SJSA1 (cell line): ENCODE measurements at regions not wholly inside any gene's neighbourhood (a gene's known extent, or its start where the extent isn't known, plus 50 kb on each side); places are given as distances from the start of the nearest gene placed in this dataset.
"Not testable (repeated sequence)": the region's sequence is repeated elsewhere in the genome, so short reads cannot be mapped to it uniquely, and the experiment has no call there.

Experiments used
- DNase-seq, 2 experiments: peaks; one replicate each; pipeline ENCODE4 v3.0.0-alpha.2; 2015 to 2020; ENCODE audit warnings: low spot score in 2 of 2, low read depth in 1 of 2
- H3K27ac ChIP-seq: fragments of 250-450 bp; sonication (Bioruptor Pico); 2 replicates; pipeline ENCODE4 v1.5.1; 2020; ENCODE audit warnings: mild to moderate bottlenecking, moderate library complexity
- H3K27me3 ChIP-seq: fragments of 250-450 bp; sonication (Bioruptor Pico); replicated peaks from 2 replicates; pipeline ENCODE4 v1.5.1; 2020; ENCODE audit warnings: mild to moderate bottlenecking, moderate library complexity
- H3K36me3 ChIP-seq: fragments of 250-450 bp; sonication (Bioruptor Pico); 2 replicates; pipeline ENCODE4 v1.5.1; 2020; ENCODE audit warnings: mild to moderate bottlenecking
- H3K4me1 ChIP-seq: fragments of 250-450 bp; sonication (Bioruptor Pico); replicated peaks from 2 replicates; pipeline ENCODE4 v1.6.1; 2021; ENCODE audit warnings: mild to moderate bottlenecking
- H3K4me3 ChIP-seq: fragments of 250-450 bp; sonication (Bioruptor Pico); 2 replicates; pipeline ENCODE4 v1.5.1; 2020; ENCODE audit warnings: mild to moderate bottlenecking
- H3K9me3 ChIP-seq: fragments of 250-450 bp; sonication (Bioruptor Pico); replicated peaks from 2 replicates; pipeline ENCODE4 v1.5.1; 2020; ENCODE audit warnings: mild to moderate bottlenecking

DNA sequence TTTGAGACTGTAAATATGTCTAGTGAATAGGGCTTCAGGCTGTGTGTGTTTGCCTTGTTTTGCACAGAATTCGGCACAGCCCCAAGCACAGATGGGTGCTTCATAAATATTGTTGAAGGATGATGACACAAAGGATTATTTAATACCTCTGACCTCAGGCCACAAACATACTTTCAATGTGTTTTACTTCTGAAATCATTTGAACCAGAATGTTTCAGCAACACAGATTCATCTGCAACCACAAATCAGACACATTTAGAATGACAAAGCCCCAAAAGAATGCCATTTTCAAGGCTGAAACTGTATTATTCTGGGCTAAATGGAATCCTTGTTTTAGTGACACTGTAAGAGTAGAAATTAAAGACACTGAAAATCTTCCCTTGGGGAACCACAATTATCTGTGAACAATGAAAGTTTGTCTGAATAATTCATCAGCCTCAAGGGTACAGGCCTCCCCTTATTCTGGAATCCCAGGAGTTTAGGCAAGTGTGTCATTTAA is 93.7 kb downstream of the FOXD4L6 start:
- not testable (repeated sequence) for H3K4me1 ChIP-seq, H3K36me3 ChIP-seq, H3K9me3 ChIP-seq, H3K27me3 ChIP-seq, H3K4me3 ChIP-seq
- peak in 1 of 2 experiments; percentile 44 for DNase-seq
- peak overlapping the region; percentile 54 for H3K27ac ChIP-seq

DNA sequence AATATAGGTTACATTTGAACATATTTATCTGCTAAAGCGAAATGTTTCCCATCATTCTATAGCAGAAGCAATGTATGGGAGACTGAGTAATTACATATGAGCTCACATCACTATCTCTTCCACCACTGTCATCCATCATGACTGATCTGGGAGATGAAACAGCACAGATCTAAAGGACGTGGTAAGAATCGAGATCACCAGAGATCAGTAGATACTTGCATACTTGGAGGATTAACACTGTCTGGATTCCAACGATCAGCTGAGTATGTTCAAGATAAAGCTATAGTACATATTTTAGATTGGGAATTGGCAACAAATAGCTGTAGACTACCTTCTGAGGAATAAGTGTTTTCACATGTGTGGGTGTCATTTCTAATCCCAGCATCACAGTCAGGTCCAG is 94.6 kb downstream of the FOXD4L6 start:
- H3K4me1 ChIP-seq, H3K27ac ChIP-seq, DNase-seq, H3K9me3 ChIP-seq, H3K36me3 ChIP-seq, H3K27me3 ChIP-seq, H3K4me3 ChIP-seq: not testable (repeated sequence)

- not testable (repeated sequence) for H3K4me1 ChIP-seq, H3K36me3 ChIP-seq, H3K9me3 ChIP-seq, DNase-seq, H3K27me3 ChIP-seq, H3K4me3 ChIP-seq, H3K27ac ChIP-seq
These were observed 95.1 kb downstream of the FOXD4L6 start for GRCh38 chr9:41033360-41033759.

GRCh38 chr9:41026912-41027676 is 101.4 kb downstream of the FOXD4L6 start:
- not testable (repeated sequence) for H3K9me3 ChIP-seq, H3K27me3 ChIP-seq, H3K36me3 ChIP-seq, H3K27ac ChIP-seq, DNase-seq, H3K4me1 ChIP-seq, H3K4me3 ChIP-seq

- H3K4me3 ChIP-seq, DNase-seq, H3K27me3 ChIP-seq, H3K4me1 ChIP-seq, H3K36me3 ChIP-seq, H3K9me3 ChIP-seq, H3K27ac ChIP-seq: not testable (repeated sequence)
These were observed 106.1 kb downstream of the FOXD4L6 start for GRCh38 chr9:41022365-41022764.

- H3K9me3 ChIP-seq, H3K4me1 ChIP-seq, H3K4me3 ChIP-seq, DNase-seq, H3K27ac ChIP-seq, H3K27me3 ChIP-seq, H3K36me3 ChIP-seq: not testable (repeated sequence)
These were observed 108.5 kb downstream of the FOXD4L6 start for GRCh38 chr9:41019858-41020562.

DNA sequence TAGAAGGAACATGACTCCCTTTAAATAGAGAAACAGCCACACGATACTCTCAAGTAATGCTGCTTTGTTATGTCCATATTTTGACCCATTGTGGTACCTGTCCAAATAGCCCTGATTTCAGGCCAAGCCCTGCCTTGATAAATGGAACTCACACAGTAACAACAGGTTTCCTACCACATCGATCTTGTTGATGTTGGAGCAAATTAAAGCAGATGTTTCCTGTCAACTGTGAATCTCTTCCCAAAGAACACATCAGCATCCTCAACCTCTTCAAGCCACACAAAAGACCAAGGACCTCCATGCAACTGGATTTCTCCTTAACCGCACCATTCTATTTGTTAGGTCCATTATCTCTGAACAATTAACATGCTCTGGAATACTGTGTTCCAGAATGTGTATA is 109.5 kb downstream of the FOXD4L6 start:
- H3K27me3 ChIP-seq, H3K9me3 ChIP-seq, H3K36me3 ChIP-seq, H3K27ac ChIP-seq, DNase-seq, H3K4me1 ChIP-seq, H3K4me3 ChIP-seq: not testable (repeated sequence)

DNA sequence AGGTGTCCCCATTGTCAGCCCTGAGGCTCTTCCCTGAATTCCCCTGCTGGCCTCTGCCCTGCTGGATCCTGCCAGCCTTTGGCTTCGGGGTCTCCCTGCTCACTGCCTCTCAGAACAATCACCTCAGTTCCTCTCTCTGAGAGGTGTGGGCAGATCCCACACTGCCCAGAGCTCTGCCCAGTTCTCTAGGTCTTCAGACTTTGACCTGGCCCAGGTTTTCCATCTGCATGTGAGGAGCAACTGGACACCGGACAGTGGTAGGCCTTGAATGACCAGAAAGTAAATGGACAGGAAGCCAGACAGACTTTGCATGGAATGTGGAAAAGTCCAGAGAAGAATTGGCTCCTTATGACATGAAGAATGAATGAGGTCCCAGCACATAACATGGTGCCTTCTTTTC is 111.8 kb downstream of the FOXD4L6 start:
- H3K27ac ChIP-seq, H3K4me3 ChIP-seq, H3K9me3 ChIP-seq, H3K27me3 ChIP-seq, H3K36me3 ChIP-seq, DNase-seq, H3K4me1 ChIP-seq: not testable (repeated sequence)

DNA sequence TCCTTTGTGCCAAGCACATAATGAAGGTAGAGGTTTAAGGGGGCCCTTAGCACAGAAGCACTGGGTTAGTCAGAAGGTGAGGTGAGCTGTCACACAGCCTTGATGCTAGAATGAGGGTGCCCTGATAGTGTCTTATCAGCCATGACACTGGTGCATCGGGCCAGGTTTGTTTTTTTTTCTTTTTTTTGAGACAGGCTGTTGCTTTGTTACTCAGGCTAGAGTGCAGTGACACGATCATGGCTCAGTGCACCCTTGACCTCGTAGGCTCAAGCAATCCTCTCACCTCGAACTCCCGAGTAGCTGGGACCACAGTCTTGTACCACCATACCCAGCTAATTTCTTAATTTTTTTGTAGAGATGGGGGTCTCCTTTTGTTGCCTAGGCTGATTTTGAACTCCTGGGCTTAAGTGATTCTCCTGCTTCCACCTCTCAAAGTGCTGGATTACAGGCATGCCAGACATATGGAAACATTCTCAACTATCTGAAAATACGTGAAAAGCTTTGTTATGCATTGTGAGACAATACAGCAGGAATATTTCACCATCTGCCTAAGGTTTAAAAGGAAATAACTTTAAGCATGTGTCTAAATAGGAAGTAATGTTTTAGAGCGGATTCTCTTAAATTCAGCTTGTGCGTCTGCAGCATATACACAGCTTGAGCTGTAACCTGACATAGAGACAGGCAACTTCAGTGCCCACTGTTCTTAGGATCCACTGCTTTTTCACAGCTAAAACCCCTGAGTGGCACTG is 128.4 kb downstream of the FOXD4L6 start:
- DNase-seq, H3K4me1 ChIP-seq, H3K4me3 ChIP-seq, H3K36me3 ChIP-seq, H3K27ac ChIP-seq, H3K9me3 ChIP-seq, H3K27me3 ChIP-seq: not testable (repeated sequence)

DNA sequence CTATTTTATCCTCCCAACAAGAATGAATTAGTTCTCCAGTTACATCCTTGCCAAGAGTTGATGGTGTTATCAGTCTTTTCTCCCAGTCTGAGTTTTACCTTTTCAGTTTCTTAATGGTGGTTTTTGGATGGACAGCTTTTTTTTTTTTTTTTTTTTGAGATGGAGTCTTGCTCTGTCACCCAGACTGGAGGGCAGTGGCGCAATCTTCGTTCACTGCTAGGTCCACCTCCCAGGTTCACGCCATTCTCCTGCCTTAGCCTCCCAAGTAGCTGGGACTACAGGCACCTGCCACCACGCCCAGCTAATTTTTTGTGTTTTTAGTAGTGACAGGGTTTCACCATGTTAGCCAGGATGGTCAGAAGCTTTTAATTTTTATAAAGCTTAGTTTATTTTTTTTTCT is 133.0 kb downstream of the FOXD4L6 start:
- H3K4me1 ChIP-seq, H3K9me3 ChIP-seq, H3K36me3 ChIP-seq, H3K27ac ChIP-seq, H3K27me3 ChIP-seq, H3K4me3 ChIP-seq, DNase-seq: not testable (repeated sequence)

- H3K36me3 ChIP-seq, H3K27me3 ChIP-seq, H3K9me3 ChIP-seq, H3K4me1 ChIP-seq, DNase-seq, H3K4me3 ChIP-seq, H3K27ac ChIP-seq: not testable (repeated sequence)
These were observed 134.6 kb downstream of the FOXD4L6 start for GRCh38 chr9:40993842-40994241.

DNA sequence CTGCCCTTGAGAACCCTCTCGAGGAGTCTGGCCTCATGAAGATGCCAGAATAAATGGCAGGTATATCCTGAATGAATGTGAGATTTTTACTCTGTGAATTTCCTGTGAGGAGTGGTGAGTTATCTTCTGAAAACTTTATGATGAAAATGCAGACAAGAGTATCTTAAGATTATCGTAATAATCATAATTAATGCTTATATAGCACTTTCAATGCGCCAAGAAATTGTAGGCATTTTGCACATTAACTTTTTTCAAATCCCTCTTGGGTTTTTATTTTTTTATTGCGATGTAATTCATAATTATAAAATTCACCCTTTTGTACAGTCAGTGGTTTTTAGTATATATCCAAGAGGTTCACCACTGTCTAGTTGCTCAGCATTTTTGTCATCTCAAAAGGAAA is 135.1 kb downstream of the FOXD4L6 start:
- H3K4me3 ChIP-seq, H3K27me3 ChIP-seq, H3K27ac ChIP-seq, H3K36me3 ChIP-seq, H3K9me3 ChIP-seq, H3K4me1 ChIP-seq, DNase-seq: not testable (repeated sequence)

DNA sequence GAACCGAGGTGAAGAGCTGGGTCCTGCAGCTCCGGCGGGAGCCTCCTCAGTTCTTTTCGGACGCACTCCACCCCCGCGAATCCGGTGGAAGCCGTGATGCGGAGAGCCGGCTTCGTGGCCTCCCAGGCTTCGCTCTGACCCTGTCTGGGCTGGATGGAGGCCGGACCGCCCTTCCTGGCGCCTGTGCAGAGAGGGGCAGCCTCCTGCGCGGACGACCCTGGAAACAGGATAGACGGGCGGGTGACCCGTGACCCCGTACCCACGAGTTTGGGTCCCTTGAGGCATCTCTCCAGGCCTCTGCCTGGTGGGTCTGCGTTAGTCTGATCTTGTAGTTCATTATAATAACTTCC is 136.0 kb downstream of the FOXD4L6 start:
- not testable (repeated sequence) for H3K36me3 ChIP-seq, H3K4me1 ChIP-seq, H3K27me3 ChIP-seq, H3K9me3 ChIP-seq
- peak overlapping the region; percentile 73 for H3K27ac ChIP-seq
- H3K4me3 ChIP-seq = peak overlapping the region; percentile 61
- peak in 1 of 2 experiments; percentile 51 for DNase-seq

DNA sequence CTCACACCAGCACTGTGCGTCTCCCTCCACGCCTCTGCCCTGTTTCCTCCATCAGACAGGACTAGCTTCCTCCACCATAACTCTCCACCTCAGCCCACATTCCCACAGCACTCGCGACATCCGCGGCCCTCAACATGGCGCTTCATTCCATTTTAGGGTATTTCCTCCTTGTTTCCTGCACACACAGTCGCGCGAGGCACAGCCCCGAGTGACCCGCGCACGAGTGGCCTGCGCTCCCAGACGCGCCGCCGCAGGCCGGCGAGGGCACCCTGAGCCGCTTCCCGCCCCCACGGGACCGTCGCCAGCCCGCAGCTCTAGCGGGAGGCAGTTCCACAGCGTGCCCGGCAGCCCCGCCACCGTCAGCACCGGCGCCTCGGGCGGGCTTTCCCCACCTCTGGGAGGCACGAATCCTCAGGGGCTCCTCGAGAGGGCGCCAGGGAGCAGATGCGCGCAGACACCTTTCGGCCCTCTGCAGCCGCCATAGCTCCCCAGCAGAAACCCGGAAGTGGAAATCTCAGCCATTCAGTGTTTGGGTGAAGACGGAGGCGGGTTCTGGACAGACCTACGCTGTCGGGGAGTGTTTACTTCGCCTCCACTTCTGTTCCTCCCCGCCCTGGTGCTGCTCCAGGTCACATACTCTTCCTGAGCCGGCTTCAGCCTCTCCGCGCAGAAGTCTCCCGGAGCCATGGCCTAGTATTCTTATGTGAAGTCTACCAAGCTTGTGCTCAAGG is 136.6 kb downstream of the FOXD4L6 start:
- peak; percentile 95 to 97 for DNase-seq

More for the DNA sequence above, 136.6 kb downstream of the FOXD4L6 start:
- Histone ChIP-seq H3K27ac (peak overlapping the region; percentile 86), H3K4me3 (peak overlapping the region; percentile 61)
- H3K27me3 ChIP-seq, H3K9me3 ChIP-seq, H3K4me1 ChIP-seq, H3K36me3 ChIP-seq: not testable (repeated sequence)
